ENCODE measurements at regions not wholly inside any gene's neighbourhood (a gene's known extent, or its start where the extent isn't known, plus 50 kb on each side); places are given as distances from the start of the nearest gene placed in this dataset.

DNA sequence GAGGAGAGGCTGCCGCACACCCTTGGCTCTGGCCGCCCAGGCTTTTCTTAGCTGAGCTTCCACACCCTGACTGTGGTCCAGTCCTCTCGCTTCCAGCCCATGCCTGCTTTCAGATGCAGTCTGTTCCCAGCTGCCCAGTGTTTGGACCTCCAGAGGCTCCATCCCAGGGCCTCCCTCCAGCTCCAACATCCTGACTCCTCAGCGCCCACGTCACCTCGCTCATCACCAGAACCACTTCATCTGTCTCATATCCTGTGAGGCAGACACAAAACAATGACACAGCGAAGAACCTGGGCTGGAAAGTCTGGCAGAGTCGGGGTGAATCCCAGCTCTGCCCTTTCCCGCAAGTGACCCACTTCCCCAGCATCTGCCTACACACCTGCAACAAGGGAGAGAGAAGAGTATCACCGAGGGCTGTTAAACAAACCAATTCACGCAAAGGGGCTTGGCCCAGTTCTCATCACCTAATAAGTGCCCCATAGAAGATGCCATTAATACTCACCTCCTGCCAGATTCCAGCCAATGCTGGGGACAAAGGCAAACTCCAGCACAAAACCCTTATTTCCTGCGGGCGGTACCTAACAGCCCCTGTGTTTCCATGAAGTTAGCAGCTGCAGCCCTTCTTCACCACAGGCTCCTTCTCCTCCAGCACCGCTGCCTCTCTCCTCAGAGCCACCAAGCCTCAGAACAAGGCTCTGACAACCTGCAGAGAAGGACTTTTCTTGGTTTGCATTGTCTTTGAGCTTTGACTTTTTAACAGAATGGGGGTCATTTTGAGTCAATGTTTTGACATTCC lies 133.4 kb upstream of the CDH4 start:
- no peak for DNase-seq

DNA sequence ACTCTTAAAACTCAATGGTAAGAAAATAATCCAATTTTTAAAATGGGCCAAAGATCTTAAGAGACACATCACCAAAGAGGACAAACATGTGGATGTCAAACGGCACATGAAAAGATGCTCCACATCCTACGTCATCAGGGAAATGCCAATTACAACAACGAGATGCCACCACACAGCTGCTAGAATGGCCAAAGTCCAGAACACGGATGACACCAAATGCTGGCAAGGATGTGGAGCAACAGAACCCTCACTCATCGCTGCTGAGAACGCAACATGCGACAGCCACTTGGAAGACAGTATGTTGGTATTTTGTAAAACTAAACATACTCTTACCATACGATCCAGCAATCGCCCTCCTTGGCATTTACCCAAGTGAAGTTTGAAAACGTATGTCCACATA lies 132.8 kb upstream of the CDH4 start:
- no peak for DNase-seq

GRCh38 chr20:61119794-61120410 lies 132.2 kb upstream of the CDH4 start:
- no peak for DNase-seq

GRCh38 chr20:61120595-61121515 lies 131.2 kb upstream of the CDH4 start:
- DNase-seq = peak; percentile 16

DNA sequence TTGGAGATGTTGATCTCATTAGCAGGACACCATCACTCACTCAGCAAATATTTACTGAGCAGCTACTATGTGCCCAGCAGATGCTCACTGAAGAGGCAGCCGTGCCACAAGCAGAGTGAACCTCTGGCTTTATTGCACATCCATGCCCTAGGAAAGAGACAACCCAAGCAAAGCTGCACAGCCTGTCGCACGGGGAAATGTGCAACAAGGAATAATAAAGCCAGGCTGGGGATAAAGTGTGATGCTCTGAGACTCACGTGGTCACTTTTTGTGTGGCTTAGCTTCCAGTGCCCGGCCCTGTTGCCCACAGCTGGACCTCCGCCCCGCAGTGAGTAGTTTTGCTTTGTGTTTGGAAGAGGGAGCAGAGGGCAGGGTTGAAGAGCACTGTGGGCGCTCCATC lies 130.4 kb upstream of the CDH4 start:
- DNase-seq = no peak

GRCh38 chr20:61123286-61123685 lies 128.8 kb upstream of the CDH4 start:
- no peak for DNase-seq

GRCh38 chr20:61123751-61124368 lies 128.2 kb upstream of the CDH4 start:
- no peak for DNase-seq

DNA sequence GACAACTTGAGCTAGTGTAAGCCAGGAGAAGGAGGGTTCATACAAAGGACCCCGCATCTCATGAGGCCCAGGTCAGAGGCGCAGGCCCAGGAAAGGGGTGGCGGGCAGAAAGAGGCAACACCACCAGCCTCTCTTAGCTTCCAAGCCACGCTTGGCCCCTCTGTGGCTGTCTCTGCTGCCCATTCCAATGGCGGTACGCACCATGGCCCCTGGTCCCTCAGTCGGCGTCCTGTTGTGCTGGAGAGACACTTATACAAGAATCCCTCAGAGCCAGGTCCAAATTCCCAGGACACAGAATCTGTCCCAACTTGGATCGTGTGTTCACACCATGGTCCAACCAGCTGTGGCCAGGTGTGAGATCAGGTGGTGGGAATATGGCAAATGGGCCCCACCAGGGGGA lies 127.0 kb upstream of the CDH4 start:
- no peak for DNase-seq

DNA sequence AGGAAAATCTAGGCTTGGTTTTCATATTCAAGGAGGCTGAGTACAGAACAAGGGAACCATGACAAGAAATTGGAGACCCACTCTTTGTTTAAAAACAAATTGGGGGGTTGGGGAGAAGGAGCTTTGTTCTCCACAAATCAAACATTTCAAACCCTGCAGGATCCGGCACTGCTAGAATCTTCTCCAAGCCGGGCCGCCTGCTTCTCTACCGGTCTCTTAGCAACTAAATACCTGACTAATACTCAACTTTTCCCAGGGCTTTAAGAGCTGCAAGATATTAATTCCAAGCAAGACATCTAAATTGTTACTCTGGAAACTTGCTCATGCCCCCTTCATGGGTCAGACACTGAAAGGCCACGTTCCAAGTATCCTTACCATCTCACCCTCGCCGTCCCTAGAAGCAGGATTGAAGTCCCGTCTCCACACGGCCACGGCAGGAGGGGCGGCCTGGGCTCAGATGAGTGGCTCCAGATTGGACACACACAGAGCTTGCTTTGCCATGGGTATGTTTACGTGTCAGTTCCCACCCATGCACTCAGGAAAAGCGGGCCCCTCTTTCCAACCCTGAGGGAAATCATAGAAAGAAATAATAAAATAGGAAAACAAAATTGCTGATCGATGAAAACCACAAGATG lies 126.4 kb upstream of the CDH4 start:
- DNase-seq = no peak

GRCh38 chr20:61126369-61127195 lies 125.5 kb upstream of the CDH4 start:
- DNase-seq = no peak

DNA sequence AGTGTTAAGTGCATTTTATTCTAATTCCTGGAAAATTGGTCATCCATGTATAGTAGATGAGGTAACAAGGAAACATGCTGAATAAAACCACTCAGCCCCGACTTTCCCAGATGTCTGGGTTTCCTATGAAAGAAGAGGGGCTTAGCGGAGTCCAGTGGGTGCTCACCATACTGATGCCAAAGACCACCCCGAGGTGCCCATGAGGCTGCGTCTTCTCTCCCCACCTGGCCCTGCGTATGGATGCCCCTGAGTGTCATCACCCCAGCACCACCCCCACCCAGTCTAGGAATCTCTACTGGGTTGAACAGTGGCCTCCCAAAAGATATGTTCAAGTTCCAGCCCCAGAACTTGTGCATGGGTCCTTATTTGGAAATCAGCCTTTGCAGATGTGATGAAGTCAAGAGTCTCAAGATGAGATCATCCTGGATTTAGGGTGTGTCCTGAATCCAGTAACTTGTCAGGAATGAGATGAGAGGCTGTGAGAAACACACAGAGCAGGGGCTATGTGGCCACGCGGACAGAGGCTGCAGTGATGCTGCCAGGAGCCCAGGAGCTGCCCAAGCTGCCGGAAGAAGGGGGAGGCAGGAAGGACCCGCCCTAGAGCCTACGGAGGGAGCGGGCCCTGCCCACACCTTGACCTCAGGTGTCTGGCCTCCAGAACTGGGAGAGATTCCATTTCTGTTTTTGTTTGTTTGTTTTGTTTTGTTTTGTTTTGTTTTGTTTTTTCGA lies 124.6 kb upstream of the CDH4 start:
- no peak for DNase-seq

GRCh38 chr20:61128701-61129269 lies 123.3 kb upstream of the CDH4 start:
- DNase-seq = no peak

- DNase-seq = no peak
Measured at GRCh38 chr20:61129311-61129710, 122.8 kb upstream of the CDH4 start.

DNA sequence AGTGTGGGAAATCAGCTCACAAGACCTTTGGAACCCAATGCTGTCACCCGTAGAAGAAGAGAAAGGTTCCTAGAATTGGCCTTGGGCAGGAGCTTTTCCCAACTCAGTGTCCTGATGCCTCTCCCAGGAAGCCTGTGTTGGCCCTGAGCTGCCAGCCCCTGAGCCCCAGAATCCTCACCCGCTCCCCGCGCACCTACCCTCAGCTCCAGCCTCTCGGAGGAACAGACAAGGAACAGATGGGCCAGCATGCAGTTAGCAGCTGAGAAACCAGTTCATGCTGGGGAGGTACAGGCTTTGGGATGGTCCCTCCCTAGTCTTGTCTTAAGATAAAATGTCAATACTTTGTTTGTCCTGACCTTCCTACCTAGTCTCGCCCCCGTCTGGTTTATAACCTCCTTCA lies 121.9 kb upstream of the CDH4 start:
- no peak for DNase-seq

DNA sequence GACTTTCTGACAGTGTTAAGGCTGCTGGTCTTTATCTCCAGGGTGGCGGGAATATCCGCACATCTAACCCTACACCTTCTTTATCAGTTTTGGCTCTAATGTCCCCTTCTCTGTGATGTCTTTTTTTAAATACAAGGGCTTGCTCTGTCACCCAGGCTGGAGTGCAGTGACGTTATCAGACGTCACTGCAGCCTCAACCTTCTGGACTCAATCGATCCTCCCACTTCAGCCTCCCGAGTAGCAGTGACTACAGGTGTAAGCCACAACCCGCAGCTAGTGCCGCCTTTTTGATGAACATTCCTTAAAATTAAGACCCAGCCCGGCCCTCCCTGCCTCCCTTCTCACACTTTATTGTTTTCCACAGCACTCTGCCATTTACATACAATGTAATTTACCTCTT lies 120.1 kb upstream of the CDH4 start:
- no peak for DNase-seq

GRCh38 chr20:61133611-61134010 lies 118.5 kb upstream of the CDH4 start:
- no peak for DNase-seq

DNA sequence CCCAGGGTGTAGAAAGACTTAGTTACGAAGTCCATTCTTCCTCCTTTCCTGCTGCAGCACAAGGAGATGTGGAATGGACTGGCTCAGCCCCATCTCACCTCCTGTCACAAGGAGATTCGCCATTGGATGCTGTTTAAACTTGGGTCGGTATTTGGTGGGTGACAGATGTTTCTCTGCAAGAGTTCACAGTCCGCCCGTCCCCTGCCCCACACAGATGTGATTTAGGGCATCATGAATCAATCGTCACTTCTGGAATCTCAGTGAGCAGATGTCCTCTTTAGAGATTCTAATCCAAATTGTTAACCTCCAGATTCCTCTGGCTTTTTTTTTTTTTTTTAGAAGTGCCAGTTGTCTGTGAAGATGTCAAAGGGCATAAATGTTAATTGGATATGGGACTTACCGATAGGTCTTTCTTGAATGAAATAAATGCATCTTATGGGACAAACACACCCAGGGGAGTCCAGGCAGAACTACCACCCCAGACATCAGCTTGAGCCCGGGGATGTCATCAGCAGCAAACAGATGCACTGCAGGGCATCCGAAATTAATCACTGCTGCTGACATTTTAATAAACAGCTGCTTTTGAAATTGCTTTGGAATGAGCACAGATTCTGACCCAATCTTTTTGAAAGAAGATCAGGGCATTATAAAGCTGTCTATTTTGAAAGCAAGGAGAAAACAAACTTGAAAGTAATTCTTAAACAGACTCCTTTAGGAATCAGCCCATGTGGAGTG lies 117.6 kb upstream of the CDH4 start:
- no peak for DNase-seq

- no peak for DNase-seq
Measured at GRCh38 chr20:61135266-61135665, 116.8 kb upstream of the CDH4 start.

- DNase-seq = no peak
Measured at GRCh38 chr20:61135968-61136367, 116.1 kb upstream of the CDH4 start.

GRCh38 chr20:61138566-61138965 lies 113.5 kb upstream of the CDH4 start:
- DNase-seq = no peak
